ENCODE measurements at regions not wholly inside any gene's neighbourhood (a gene's known extent, or its start where the extent isn't known, plus 50 kb on each side); places are given as distances from the start of the nearest gene placed in this dataset.

GRCh38 chr20:22504829-22505377 is 79.5 kb downstream of the FOXA2 start:
- DNase-seq (ENCODE audit: low read depth) = no peak

DNA sequence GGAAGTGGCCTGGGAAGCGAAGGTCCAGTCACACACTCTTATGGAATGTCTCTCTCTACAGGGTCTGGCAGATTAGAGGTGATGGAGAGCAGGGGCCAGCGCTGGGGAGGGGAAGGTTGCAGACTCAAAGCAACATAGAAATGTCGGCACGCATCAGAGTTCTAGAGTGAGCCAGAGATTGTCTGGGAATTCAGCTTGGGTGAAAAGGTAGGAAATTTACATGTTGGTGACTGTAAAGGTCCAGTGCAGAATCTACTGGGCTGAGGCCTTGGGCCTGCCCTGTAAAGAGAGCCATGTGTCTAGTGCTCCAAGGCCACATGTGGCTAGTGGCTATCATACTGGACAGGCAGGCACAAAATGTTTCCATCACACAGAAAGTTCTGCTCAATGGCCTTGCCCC is 80.8 kb downstream of the FOXA2 start:
- DNase-seq (ENCODE audit: low read depth) = no peak

GRCh38 chr20:22502731-22503191 is 81.6 kb downstream of the FOXA2 start:
- DNase-seq (ENCODE audit: low read depth) = no peak

GRCh38 chr20:22501566-22502344 is 82.6 kb downstream of the FOXA2 start:
- no peak for DNase-seq (ENCODE audit: low read depth)

DNA sequence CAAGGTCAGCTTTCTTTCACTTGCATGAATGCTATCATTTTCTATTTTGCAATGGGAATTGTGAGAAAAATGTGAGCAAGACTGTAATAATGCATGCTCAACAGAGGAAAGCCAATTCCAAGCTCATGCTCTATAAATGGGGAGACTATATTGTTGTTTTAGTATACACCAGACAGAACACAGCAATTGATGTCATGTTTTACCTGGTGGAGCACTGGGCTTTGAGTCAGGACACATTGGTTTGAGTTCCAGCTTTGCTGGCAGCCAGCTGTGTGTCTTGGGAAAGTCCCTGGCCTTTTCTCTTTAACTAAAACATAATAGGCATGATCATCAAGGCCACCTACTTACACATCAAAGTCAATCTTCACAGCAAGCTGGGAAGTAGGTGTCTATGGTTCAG is 83.3 kb downstream of the FOXA2 start:
- DNase-seq (ENCODE audit: low read depth) = no peak

GRCh38 chr20:22499515-22500166 is 84.7 kb downstream of the FOXA2 start:
- DNase-seq (ENCODE audit: low read depth) = no peak

GRCh38 chr20:22496817-22497216 is 87.6 kb downstream of the FOXA2 start:
- DNase-seq (ENCODE audit: low read depth) = no peak

DNA sequence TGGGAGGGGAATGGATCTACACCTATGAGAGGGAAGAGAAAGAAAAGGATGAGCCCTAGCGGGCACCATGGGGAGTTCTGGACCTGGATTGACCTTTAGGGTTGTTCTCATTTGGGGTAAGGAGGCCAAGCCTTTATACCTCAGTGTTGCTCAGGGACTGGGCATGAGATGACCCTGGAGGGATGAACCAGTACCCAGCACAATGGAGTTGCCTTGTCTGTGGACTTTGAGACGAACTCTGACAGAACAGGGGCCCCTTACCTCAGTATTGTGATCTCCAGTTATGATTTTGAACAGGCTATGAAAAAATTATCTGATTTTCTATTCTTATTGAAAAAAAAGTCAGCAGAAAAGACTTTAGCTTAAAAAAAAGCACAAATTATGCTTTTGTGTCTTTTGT is 88.6 kb downstream of the FOXA2 start:
- DNase-seq (ENCODE audit: low read depth) = no peak

GRCh38 chr20:22495172-22495571 is 89.2 kb downstream of the FOXA2 start:
- DNase-seq (ENCODE audit: low read depth) = no peak

- DNase-seq (ENCODE audit: low read depth) = no peak
These were observed 91.9 kb downstream of the FOXA2 start for GRCh38 chr20:22492497-22492896.

DNA sequence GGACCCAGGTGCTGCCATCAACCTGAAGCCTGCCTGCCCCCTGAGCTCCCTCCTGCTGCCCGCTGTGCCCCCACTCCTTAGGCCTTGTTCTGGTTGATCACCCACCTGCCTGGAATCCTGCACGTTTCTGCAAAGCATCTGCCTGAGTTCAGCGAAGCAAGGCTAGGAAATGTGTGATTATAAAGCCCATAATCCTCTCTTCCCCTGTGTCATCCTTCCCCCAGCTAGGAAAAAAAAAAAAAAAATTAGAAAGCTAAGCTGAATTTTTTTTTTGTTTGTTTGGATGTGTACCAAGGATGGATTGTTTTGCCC is 93.2 kb downstream of the FOXA2 start:
- DNase-seq (ENCODE audit: low read depth) = no peak

GRCh38 chr20:22490287-22491193 is 93.8 kb downstream of the FOXA2 start:
- no peak for DNase-seq (ENCODE audit: low read depth)

GRCh38 chr20:22489626-22490286 is 94.6 kb downstream of the FOXA2 start:
- no peak for DNase-seq (ENCODE audit: low read depth)

DNA sequence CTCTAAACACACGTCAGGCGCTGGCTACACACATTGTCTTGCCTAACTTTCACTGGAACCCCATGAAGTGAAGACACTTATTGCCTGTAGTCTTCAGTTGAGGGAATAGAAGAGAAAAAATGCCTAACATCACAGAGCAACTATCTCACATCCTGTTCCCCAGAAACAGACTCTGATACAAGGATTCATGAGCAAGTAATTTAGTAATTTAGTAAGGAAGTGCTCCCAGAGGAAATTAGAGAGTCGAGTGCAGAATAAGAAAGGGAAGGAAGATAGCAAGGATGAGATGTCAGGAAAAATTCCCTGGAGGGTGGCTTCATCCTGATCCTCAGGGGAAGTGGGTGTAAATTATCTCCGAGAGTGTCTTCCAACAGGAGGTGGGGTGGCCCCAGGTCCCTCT is 104.0 kb downstream of the FOXA2 start:
- no peak for DNase-seq (ENCODE audit: low read depth)

GRCh38 chr20:22475662-22476061 is 108.7 kb downstream of the FOXA2 start:
- no peak for DNase-seq (ENCODE audit: low read depth)

- no peak for DNase-seq (ENCODE audit: low read depth)
These were observed 110.1 kb downstream of the FOXA2 start for GRCh38 chr20:22474224-22474623.

DNA sequence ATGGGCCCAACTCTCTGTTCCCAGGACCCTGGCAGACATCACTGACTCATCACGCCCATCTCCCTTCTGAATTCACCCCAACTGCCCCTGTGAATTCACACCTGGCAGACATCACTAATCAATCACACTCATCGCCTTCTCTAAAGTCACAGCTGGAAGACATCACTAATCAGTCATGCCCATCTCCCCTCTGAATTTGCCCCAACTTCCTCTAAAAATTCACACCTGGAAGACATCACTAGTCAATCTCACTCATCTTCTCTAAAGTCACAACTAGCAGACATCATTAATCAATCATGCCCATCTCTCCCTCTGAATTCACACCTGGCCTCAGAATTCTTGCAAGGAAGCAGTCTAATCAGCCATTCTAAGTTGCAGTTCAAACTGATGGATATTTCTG is 111.1 kb downstream of the FOXA2 start:
- DNase-seq (ENCODE audit: low read depth) = no peak

DNA sequence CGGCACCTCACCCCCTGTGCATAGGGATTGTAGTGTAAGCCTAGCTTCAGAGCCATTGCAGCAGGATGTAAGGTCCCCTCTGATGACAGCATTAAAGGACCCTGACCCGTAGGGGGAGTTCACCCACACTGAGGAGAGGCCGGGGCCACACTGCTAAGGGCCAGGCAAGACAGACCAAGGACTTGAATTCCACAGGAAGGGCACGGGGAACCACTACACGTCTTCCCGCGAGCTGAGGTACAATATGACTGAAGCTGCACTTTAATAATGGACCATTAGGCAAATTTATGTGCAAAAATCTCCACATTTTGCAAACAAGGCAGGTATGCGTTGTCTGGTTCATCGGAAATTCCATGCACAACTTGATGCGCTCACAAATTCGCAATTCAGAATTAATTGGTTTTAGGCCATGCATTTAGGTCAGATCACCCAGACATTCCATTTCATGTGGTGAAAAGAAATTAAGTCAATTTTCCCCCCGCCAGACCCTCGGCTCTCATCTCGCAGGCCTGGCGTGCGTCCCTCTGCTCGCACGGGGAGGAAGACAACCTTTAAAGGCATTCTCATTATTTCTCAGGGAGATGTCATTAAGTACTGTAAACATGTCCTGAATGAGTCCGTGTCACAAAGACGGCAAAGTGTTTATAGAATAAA is 111.8 kb downstream of the FOXA2 start:
- no peak for DNase-seq (ENCODE audit: low read depth)

DNA sequence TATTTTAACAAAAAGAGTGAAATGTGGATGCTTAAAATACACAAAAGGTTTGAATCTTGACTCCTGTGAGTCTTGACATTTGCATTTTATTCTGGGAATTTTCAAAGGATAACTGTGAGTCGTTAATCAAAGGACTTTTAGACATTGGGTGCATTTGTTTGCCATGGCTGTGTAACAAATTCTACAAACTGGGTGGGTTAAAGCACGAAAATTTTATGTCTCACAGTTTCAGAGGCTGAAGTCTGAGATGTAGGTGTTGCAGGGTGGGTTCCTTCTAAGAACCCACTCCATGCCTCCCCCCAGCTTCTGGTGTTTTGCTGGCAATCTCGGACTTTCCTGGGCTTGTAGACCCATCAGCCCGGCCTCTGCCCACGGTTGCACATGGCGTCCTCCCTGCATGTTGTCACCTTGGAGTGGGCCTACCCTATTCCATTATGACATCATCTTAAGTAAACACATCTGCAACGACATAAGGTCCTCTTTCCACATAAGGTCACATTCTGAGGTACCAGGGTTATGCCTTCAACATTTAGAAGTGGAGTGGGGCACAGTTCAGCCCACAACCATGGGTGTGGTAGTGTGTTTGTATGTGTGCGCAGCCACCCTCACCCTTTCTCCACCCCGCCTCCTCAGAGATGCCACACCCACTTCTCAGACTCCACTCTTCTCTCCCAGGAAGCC is 113.1 kb downstream of the FOXA2 start:
- DNase-seq (ENCODE audit: low read depth) = no peak

GRCh38 chr20:22470620-22471026 is 113.7 kb downstream of the FOXA2 start:
- no peak for DNase-seq (ENCODE audit: low read depth)
